Tibial nerve (tissue), 3 donors: ENCODE measurements at regions not wholly inside any gene's neighbourhood (a gene's known extent, or its start where the extent isn't known, plus 50 kb on each side); places are given as distances from the start of the nearest gene placed in this dataset.

Experiments
- POLR2A ChIP-seq, 2 donors: fragments of 450-650 bp; IDR thresholded peaks; one replicate each; pipeline ENCODE4 v1.6.1; 2017; ENCODE audit warnings: antibody characterized with exemption in 2 of 2, mild to moderate bottlenecking in 2 of 2, moderate library complexity in 2 of 2
- TF ChIP-seq, protein P1 (sequence below), 5 experiments: fragments of 200-600 bp in 3 of 5; fragments of 450-650 bp in 2 of 5; sonication (generic) in 3 of 5; IDR thresholded peaks; one replicate each; pipeline ENCODE4 v1.5.1; 2016 to 2019; ENCODE audit warnings: antibody characterized with exemption in 5 of 5, mild to moderate bottlenecking in 3 of 5, moderate library complexity in 2 of 5

- TF ChIP-seq, protein P1, sequence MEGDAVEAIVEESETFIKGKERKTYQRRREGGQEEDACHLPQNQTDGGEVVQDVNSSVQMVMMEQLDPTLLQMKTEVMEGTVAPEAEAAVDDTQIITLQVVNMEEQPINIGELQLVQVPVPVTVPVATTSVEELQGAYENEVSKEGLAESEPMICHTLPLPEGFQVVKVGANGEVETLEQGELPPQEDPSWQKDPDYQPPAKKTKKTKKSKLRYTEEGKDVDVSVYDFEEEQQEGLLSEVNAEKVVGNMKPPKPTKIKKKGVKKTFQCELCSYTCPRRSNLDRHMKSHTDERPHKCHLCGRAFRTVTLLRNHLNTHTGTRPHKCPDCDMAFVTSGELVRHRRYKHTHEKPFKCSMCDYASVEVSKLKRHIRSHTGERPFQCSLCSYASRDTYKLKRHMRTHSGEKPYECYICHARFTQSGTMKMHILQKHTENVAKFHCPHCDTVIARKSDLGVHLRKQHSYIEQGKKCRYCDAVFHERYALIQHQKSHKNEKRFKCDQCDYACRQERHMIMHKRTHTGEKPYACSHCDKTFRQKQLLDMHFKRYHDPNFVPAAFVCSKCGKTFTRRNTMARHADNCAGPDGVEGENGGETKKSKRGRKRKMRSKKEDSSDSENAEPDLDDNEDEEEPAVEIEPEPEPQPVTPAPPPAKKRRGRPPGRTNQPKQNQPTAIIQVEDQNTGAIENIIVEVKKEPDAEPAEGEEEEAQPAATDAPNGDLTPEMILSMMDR (IDR thresholded peaks at IDR 0.05) = no peak
- TF ChIP-seq POLR2A (IDR thresholded peaks at IDR 0.05) = no peak
Measured at GRCh38 chr2:83331810-83332209, 1127.3 kb downstream of the SUCLG1 start.
